ENCODE measurements at regions not wholly inside any gene's neighbourhood (a gene's known extent, or its start where the extent isn't known, plus 50 kb on each side); places are given as distances from the start of the nearest gene placed in this dataset.

- TF ChIP-seq, protein P1, sequence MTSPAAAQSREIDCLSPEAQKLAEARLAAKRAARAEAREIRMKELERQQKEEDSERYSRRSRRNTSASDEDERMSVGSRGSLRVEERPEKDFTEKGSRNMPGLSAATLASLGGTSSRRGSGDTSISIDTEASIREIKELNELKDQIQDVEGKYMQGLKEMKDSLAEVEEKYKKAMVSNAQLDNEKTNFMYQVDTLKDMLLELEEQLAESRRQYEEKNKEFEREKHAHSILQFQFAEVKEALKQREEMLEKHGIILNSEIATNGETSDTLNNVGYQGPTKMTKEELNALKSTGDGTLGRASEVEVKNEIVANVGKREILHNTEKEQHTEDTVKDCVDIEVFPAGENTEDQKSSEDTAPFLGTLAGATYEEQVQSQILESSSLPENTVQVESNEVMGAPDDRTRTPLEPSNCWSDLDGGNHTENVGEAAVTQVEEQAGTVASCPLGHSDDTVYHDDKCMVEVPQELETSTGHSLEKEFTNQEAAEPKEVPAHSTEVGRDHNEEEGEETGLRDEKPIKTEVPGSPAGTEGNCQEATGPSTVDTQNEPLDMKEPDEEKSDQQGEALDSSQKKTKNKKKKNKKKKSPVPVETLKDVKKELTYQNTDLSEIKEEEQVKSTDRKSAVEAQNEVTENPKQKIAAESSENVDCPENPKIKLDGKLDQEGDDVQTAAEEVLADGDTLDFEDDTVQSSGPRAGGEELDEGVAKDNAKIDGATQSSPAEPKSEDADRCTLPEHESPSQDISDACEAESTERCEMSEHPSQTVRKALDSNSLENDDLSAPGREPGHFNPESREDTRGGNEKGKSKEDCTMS (CRISPR knock-in tag; conservative IDR thresholded peaks at IDR 0.05) = no peak
- TF ChIP-seq TARDBP (CRISPR knock-in tag; IDR thresholded peaks at IDR 0.05) = no peak
- TF ChIP-seq, protein P2, sequence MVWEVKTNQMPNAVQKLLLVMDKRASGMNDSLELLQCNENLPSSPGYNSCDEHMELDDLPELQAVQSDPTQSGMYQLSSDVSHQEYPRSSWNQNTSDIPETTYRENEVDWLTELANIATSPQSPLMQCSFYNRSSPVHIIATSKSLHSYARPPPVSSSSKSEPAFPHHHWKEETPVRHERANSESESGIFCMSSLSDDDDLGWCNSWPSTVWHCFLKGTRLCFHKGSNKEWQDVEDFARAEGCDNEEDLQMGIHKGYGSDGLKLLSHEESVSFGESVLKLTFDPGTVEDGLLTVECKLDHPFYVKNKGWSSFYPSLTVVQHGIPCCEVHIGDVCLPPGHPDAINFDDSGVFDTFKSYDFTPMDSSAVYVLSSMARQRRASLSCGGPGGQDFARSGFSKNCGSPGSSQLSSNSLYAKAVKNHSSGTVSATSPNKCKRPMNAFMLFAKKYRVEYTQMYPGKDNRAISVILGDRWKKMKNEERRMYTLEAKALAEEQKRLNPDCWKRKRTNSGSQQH (CRISPR knock-in tag; IDR thresholded peaks at IDR 0.05; ENCODE audit: low read depth) = no peak
- TF ChIP-seq NFATC3 (CRISPR knock-in tag; IDR thresholded peaks at IDR 0.05) = no peak
- no peak for TF ChIP-seq ZKSCAN5 (CRISPR knock-in tag; IDR thresholded peaks at IDR 0.05)
- no peak for TF ChIP-seq PHF8 (CRISPR knock-in tag; IDR thresholded peaks at IDR 0.05)
- no peak for TF ChIP-seq SIX1 (CRISPR knock-in tag; IDR thresholded peaks at IDR 0.05; ENCODE audit: borderline replicate concordance)
Observed at GRCh38 chr12:47561746-47562145, 144.1 kb downstream of the RPAP3 start (continued).

GRCh38 chr12:47560415-47560814, 145.4 kb downstream of the RPAP3 start:
- Histone ChIP-seq H3K9me3 (ENCODE audit: low read length) (peaks cover 8% of the 10 kb centered on the region; the same call in 1 of the 2 replicates), H4K20me1 (ENCODE audit: insufficient read depth, low read length) (no peaks in the 10 kb centered on the region), H3K79me2 (ENCODE audit: insufficient read depth, low read length) (no peaks in the 10 kb centered on the region), H2AFZ (ENCODE audit: low read length) (no peak overlapping the region), H3K36me3 (replicated peaks in 1 of 2; ENCODE audit: control insufficient read depth in 1 of 2, insufficient read depth in 2 of 2, low read length in 2 of 2) (no peaks in the 10 kb centered on the region), H3K27ac (ENCODE audit: extremely low read length, insufficient read depth, low read length) (no peak overlapping the region), H3K9ac (ENCODE audit: insufficient read depth, low read depth, low read length) (no peak overlapping the region), H3K4me3 (replicated peaks in 1 of 3; ENCODE audit: insufficient read depth in 1 of 3, low read depth in 2 of 3, low read length in 3 of 3) (no peak overlapping the region), H3K27me3 (ENCODE audit: control insufficient read depth in 1 of 2, insufficient read depth in 2 of 2, low read length in 2 of 2) (no peaks in the 10 kb centered on the region; a peak in 1 of 5 replicates), H3K4me1 (ENCODE audit: insufficient read depth, low read length) (no peaks in the 10 kb centered on the region), H3K4me2 (ENCODE audit: low read depth, low read length) (no peak overlapping the region)
- no peak for ATAC-seq
- DNase-seq (ENCODE audit: low spot score) = no peak
- no TSS peak for BruUV-seq (replicated peaks)
- whole genome bisulfite sequencing (ENCODE audit: low lambda C conversion rate) = 28% methylated on average over 2 of the region's 2 CpGs
- ChIA-PET CTCF (ENCODE audit: low intra/inter-chr PET ratio, low total read pairs) (no interaction called here), POLR2A (no interaction called here)
- in situ Hi-C loops (cut with HindIII; ENCODE audit: extremely low pct_ligation_motif_present, low pct_unique_long_range_greater_than_20kb) = no loop called here
- FAIRE-seq = no peak
- intact Hi-C loops (cut with micrococcal nuclease; ENCODE audit: unreplicated experiment) = no loop called here
- TF ChIP-seq U2AF1 (optimal IDR thresholded peaks at IDR 0.05; ENCODE audit: low read depth, low read length) (no peak), ZNF350 (CRISPR knock-in tag; IDR thresholded peaks at IDR 0.05; ENCODE audit: borderline replicate concordance, low read depth) (no peak), RERE (CRISPR knock-in tag; IDR thresholded peaks at IDR 0.05; ENCODE audit: low read depth) (no peak), ZSCAN20 (CRISPR knock-in tag; IDR thresholded peaks at IDR 0.05; ENCODE audit: borderline replicate concordance) (no peak)
- TF ChIP-seq, protein P3, sequence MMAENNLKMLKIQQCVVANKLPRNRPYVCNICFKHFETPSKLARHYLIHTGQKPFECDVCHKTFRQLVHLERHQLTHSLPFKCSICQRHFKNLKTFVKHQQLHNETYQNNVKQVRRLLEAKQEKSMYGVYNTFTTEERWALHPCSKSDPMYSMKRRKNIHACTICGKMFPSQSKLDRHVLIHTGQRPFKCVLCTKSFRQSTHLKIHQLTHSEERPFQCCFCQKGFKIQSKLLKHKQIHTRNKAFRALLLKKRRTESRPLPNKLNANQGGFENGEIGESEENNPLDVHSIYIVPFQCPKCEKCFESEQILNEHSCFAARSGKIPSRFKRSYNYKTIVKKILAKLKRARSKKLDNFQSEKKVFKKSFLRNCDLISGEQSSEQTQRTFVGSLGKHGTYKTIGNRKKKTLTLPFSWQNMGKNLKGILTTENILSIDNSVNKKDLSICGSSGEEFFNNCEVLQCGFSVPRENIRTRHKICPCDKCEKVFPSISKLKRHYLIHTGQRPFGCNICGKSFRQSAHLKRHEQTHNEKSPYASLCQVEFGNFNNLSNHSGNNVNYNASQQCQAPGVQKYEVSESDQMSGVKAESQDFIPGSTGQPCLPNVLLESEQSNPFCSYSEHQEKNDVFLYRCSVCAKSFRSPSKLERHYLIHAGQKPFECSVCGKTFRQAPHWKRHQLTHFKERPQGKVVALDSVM (CRISPR knock-in tag; IDR thresholded peaks at IDR 0.05) = no peak

Measured in HepG2 (cell line).